ENCODE measurements at regions not wholly inside any gene's neighbourhood (a gene's known extent, or its start where the extent isn't known, plus 50 kb on each side); places are given as distances from the start of the nearest gene placed in this dataset.

GRCh38 chrX:45360571-45360970 is 159.9 kb upstream of the DIPK2B start:
- Histone ChIP-seq H3K27me3 (ENCODE audit: control insufficient read depth, insufficient read depth, low read length) (no peaks in the 10 kb centered on the region), H3K36me3 (ENCODE audit: control insufficient read depth, insufficient read depth, low read length) (no peaks in the 10 kb centered on the region), H3K9me3 (ENCODE audit: control insufficient read depth, insufficient read depth, low read depth, low read length) (no peaks in the 10 kb centered on the region; the same call in 1 of the 2 replicates), H3K4me1 (ENCODE audit: control insufficient read depth, insufficient read depth, low read length) (no peaks in the 10 kb centered on the region), H3K27ac (ENCODE audit: low read length) (no peak overlapping the region), H3K4me3 (ENCODE audit: low read depth in 2 of 2, low read length in 2 of 2) (no peak overlapping the region)
- BruUV-seq (replicated peaks), result no TSS peak
- intact Hi-C loops (cut with micrococcal nuclease; ENCODE audit: unreplicated experiment), result no loop called here
- ChIA-PET CTCF (no interaction called here), POLR2A (no interaction called here)
- TF ChIP-seq POLR2AphosphoS5 (IDR thresholded peaks at IDR 0.05; ENCODE audit: low read depth, low read length) (no peak), SIN3A (IDR thresholded peaks at IDR 0.05; ENCODE audit: borderline replicate concordance, insufficient read depth, low read depth, low read length) (no peak), REST (IDR thresholded peaks at IDR 0.05; ENCODE audit: insufficient read depth in 1 of 2, low read depth in 2 of 2, low read length in 1 of 2) (no peak), CTCF (IDR thresholded peaks at IDR 0.05) (no peak), TCF7L2 (IDR thresholded peaks at IDR 0.05; ENCODE audit: low read depth, low read length) (no peak)
- in situ Hi-C loops (cut with HindIII; ENCODE audit: low pct_unique_long_range_greater_than_20kb, low sequenced_read_pairs), result no loop called here
- ATAC-seq, result no peak
- DNase-seq (ENCODE audit: low read depth, low spot score), result no peak

- BruUV-seq (replicated peaks), result no TSS peak
- DNase-seq (ENCODE audit: low read depth, low spot score), result no peak
- no peaks in the 10 kb centered on the region for H3K4me1 ChIP-seq (ENCODE audit: control insufficient read depth, insufficient read depth, low read length)
- no peak overlapping the region for H3K27ac ChIP-seq (ENCODE audit: low read length)
- H3K4me3 ChIP-seq (ENCODE audit: low read depth in 2 of 2, low read length in 2 of 2), result no peak overlapping the region
- intact Hi-C loops (cut with micrococcal nuclease; ENCODE audit: unreplicated experiment) (no loop called here), in situ Hi-C loops (cut with HindIII; ENCODE audit: low pct_unique_long_range_greater_than_20kb, low sequenced_read_pairs) (no loop called here)
- ChIA-PET CTCF (no interaction called here), POLR2A (no interaction called here)
- H3K9me3 ChIP-seq (ENCODE audit: control insufficient read depth, insufficient read depth, low read depth, low read length), result no peaks in the 10 kb centered on the region; the same call in 1 of the 2 replicates
- TF ChIP-seq SIN3A (IDR thresholded peaks at IDR 0.05; ENCODE audit: borderline replicate concordance, insufficient read depth, low read depth, low read length), result no peak
- no peak for TF ChIP-seq POLR2AphosphoS5 (IDR thresholded peaks at IDR 0.05; ENCODE audit: low read depth, low read length)
- TF ChIP-seq TCF7L2 (IDR thresholded peaks at IDR 0.05; ENCODE audit: low read depth, low read length), result no peak
- TF ChIP-seq REST (IDR thresholded peaks at IDR 0.05; ENCODE audit: insufficient read depth in 1 of 2, low read depth in 2 of 2, low read length in 1 of 2), result no peak
- TF ChIP-seq CTCF (IDR thresholded peaks at IDR 0.05), result no peak
- ATAC-seq, result no peak
- H3K36me3 ChIP-seq (ENCODE audit: control insufficient read depth, insufficient read depth, low read length), result no peaks in the 10 kb centered on the region
- H3K27me3 ChIP-seq (ENCODE audit: control insufficient read depth, insufficient read depth, low read length), result no peaks in the 10 kb centered on the region
These were observed 157.7 kb upstream of the DIPK2B start for GRCh38 chrX:45358392-45358791.

Data from Panc1 (cell line).